OCI-M1 (cell line): ENCODE measurements at regions not wholly inside any gene's neighbourhood (a gene's known extent, or its start where the extent isn't known, plus 50 kb on each side); places are given as distances from the start of the nearest gene placed in this dataset.
A peak's percentile ranks its signal among the peaks of the same experiment; 100 is the strongest.

Experiments used
- DNase-seq: peaks from one replicate; lab custom pipeline; 2025; lab: John Stamatoyannopoulos, UW

DNA sequence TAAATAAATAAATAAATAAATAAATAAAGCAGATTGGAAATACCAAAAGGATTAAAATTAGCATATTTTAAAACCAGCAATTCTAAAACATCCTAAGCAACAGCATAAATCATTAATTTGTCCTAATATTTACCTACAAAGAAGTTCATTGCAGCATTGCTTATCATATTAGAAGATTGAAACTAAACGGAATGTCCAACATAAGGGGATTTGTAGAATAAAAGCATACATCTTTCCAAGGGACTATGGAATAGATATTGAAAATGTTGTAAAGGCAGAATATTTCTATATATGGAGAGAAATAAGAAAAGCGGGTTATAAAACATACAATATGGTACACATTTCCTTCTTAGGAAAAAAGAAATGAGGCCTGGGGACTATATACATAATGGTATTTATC is 71.1 kb upstream of the RFC3 start:
- no peak for DNase-seq

- no peak for DNase-seq
These were observed 66.8 kb upstream of the RFC3 start for GRCh38 chr13:33751151-33751550.

DNA sequence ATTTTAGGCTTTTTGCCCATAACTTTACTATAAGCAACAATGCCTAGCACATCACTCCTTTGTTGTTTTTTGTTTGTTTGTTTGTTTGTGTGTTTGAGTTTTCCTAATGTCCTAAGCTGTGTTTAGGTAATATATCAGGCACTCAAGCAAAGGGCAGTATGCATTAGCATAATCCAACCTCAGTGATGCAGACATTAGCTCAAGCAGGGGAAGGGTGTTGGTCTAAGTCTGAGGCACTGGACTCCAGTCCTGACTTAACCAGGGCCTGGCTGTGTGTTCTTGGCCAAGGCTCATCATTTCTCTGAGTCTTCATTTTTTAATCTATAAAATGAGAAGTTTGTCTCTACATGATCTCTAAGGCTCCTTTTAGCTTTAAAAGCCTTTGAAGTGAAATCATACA is 65.9 kb upstream of the RFC3 start:
- DNase-seq, result no peak

- no peak for DNase-seq
These were observed 65.4 kb upstream of the RFC3 start for GRCh38 chr13:33752597-33752996.

DNA sequence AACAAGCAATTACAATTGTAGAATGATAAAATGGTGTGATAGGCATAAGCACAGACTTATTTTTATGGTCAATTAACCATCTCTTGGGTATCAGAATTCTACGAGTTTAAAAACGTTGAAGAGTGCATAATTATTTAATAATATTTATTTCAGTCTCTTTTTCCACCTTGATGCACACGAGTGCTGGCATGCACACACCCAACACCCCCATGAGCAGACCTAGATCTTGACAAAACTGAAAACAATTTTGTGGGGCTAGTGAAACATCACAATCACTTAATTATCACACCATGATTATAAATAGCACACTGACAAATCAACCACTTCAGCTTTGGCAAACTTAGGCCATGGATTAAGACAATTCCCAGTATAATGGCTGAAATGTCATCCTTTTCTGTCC is 61.0 kb upstream of the RFC3 start:
- DNase-seq, result no peak

- DNase-seq, result no peak
These were observed 60.2 kb upstream of the RFC3 start for GRCh38 chr13:33757713-33758112.

- no peak for DNase-seq
These were observed 59.8 kb upstream of the RFC3 start for GRCh38 chr13:33758113-33758512.

DNA sequence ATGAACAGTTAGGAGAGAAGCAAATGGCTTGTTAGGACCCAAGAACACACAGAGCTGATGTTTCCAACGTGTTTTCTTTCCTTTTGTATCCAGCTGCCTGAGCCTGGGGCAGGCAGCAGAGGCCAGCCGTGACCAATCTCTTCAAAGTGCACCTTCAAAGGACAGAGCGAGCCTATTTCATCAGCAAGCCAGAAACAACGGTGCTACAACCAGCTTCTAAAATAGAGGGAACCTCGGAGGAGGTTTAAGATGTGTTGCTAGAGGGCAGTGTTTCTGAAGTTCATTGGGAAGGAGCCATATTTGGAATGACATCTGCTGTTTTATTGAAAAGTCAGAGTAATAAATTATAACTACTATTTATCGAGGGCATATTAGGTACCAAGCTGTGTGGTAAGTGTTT is 56.2 kb upstream of the RFC3 start:
- peak; percentile 81 for DNase-seq

DNA sequence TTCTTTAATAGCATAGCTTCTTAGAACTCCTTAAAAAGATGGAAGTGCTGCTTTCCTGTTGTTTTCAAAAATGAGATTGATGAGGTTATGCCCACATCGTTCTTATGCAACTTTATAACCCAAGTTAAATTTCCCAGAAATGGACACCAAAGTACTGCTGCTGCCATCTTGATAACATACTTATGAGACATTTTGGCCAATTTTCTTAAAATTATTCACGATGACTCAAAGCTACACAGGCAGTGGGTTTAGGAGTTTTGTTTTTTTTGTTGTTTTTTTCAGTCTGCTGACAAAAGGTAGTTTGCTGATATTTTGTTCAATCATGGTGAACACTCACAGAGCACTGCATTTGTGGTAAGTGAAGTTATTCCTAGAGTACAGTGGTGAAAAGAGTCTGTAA is 54.9 kb upstream of the RFC3 start:
- peak; percentile 73 for DNase-seq

DNA sequence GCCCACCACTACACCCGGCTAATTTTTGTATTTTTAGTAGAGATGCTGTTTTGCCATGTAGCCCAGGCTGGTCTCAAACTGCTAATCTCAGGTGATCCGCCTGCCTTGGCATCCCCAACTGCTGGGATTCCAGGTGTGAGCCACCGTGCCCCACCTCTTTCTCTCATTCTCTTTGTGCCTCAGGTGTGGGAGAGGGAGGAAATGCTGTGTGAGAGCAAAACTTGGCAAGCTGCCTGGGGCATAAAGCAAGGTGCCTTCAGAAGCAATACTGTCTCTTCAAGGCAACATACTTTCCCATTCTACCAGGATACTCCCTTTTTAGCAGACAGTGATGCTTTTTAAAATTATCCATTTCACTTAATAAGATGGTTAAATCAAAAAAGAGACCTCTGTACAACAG is 53.2 kb upstream of the RFC3 start:
- DNase-seq, result no peak

DNA sequence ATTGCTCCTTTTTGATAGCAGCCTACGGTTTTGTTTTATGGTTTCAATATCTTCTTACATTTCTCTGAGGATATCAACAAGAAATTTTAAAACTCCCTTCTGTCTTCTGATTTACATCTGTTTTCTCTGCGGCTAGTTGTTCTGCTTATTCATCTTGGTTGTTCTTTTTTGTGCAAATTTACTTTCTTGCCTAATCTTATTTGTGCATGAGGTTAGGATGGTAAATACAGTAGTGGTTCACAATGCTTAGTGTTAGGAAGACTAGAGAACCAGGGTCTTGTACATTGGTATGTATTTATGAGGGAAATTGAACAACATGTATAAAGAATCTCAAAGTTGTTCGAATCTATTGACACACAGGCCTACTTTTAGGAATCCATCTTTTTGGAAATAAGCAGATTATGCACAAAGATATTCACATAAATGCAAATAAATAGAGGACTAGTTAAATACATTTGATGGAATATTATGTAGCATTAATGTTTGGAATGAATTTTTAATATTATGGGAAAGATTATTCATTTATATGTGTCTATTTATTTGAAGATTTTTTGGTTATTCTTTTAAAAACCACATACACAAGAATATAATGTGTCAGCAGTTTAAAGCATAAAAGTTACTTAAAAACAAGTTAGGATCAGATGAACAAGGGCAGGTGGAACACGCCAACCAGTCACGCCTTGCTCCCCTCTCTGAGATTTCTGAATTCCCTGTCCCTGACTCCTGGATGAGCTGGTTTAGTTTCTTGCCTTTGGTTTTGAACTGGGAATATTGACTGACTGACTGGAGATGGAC is 51.4 kb upstream of the RFC3 start:
- no peak for DNase-seq

DNA sequence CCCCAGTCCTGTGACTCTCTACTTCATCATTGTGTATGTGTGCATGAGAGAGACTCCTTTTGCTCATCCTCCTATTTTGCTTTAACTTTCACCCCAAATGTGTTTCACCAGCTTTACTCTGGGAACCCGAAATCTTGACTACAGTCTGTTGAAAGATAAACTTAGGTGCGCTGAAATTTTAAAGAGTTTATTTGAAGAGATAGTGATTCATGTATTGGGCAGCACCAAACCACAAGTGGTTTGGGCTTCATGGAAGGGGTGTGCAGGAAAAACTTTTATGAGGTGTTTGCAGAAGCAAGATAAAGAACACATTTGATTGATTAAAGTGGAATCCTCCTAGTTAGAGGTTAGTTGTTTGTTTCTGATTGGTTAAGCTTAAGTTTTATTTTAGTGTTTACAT is 50.8 kb upstream of the RFC3 start:
- DNase-seq, result peak; percentile 3
